K562 (cell line): ENCODE measurements at regions not wholly inside any gene's neighbourhood (a gene's known extent, or its start where the extent isn't known, plus 50 kb on each side); places are given as distances from the start of the nearest gene placed in this dataset.

Experiments used
- ARID4B ChIP-seq: sonication (generic); formaldehyde crosslinking; IDR thresholded peaks from 2 replicates; pipeline ENCODE4 v1.8.0; 2022; ENCODE audit warnings: mild to moderate bottlenecking, missing genetic modification reagents
- ATF7 ChIP-seq: fragments of 450-650 bp; IDR thresholded peaks from 2 replicates; pipeline ENCODE4 v1.7.1; 2014; ENCODE audit warnings: mild to moderate bottlenecking, moderate library complexity
- CBX8 ChIP-seq: fragments of 200-600 bp; sonication (generic); IDR thresholded peaks from 2 replicates; pipeline ENCODE4 v1.6.1; 2012; ENCODE audit warnings: borderline replicate concordance, mixed run types, low read depth, mild to moderate bottlenecking, moderate library complexity, mixed read lengths, low read length, control low read depth, inconsistent platforms; ENCODE audit not compliant: poor library complexity, severe bottlenecking; ENCODE audit errors: extremely low read depth
- CTCF ChIP-seq, 3 experiments: IDR thresholded peaks in 2 of 3; conservative IDR thresholded peaks in 1 of 3; 2 replicates each; pipeline ENCODE4 v1.5.1; 2011 to 2012; ENCODE audit warnings: low read length in 3 of 3, mild to moderate bottlenecking in 3 of 3, control low read depth in 2 of 3, improper control_type of control experiment in 1 of 3, inconsistent platforms in 1 of 3, low read depth in 1 of 3, mixed read lengths in 1 of 3, moderate library complexity in 1 of 3; ENCODE audit not compliant: insufficient read depth in 2 of 3
- DPF2 ChIP-seq: fragments of 450-650 bp; IDR thresholded peaks from 2 replicates; pipeline ENCODE4 v1.6.1; 2016
- FOXK2 ChIP-seq, 2 experiments: fragments of 450-650 bp; IDR thresholded peaks in 1 of 2; conservative IDR thresholded peaks in 1 of 2; 2 replicates each; pipeline ENCODE4 v1.6.1; 2016; ENCODE audit warnings: low read depth in 2 of 2, mild to moderate bottlenecking in 1 of 2
- JUNB ChIP-seq: fragments of 450-650 bp; formaldehyde crosslinking; conservative IDR thresholded peaks from 2 replicates; pipeline ENCODE4 v1.4.0; 2020; ENCODE audit warnings: mild to moderate bottlenecking
- PHF20 ChIP-seq: fragments of 450-650 bp; IDR thresholded peaks from 2 replicates; pipeline ENCODE4 v1.6.1; 2018; ENCODE audit not compliant: partially characterized antibody
- PYGO2 ChIP-seq: fragments of 450-650 bp; IDR thresholded peaks from 2 replicates; pipeline ENCODE4 v1.6.1; 2016; ENCODE audit warnings: mild to moderate bottlenecking, missing genetic modification characterization, moderate library complexity, missing compliant biosample characterization
- RNF219 ChIP-seq: fragments of 250-450 bp; sonication (Bioruptor Pico); IDR thresholded peaks from 2 replicates; pipeline ENCODE4 v1.5.0; 2022; ENCODE audit warnings: mild to moderate bottlenecking
- SP1 ChIP-seq: sonication (generic); formaldehyde crosslinking; IDR thresholded peaks from 2 replicates; pipeline ENCODE4 v1.8.1; 2022; ENCODE audit warnings: mild to moderate bottlenecking, missing genetic modification reagents

- TF ChIP-seq CTCF (IDR thresholded peaks at IDR 0.05 in 2 of 3, conservative IDR thresholded peaks at IDR 0.05 in 1 of 3; ENCODE audit: insufficient read depth in 2 of 3, low read depth in 1 of 3, low read length in 3 of 3) (no peak), PYGO2 (tag) (no peak), DPF2 (no peak), ARID4B (CRISPR knock-in tag) (no peak), JUNB (CRISPR knock-in tag) (no peak), PHF20 (no peak), ATF7 (no peak), SP1 (CRISPR knock-in tag) (no peak), CBX8 (no peak), RNF219 (CRISPR knock-in tag) (no peak), FOXK2 (conservative IDR thresholded peaks at IDR 0.05 in 1 of 2, IDR thresholded peaks at IDR 0.05 in 1 of 2; ENCODE audit: low read depth in 2 of 2) (no peak)
These were observed 1343.6 kb downstream of the TP53TG3F start for GRCh38 chr16:34802848-34803599.
